Gastrocnemius medialis (tissue), 4 donors: ENCODE measurements at regions not wholly inside any gene's neighbourhood (a gene's known extent, or its start where the extent isn't known, plus 50 kb on each side); places are given as distances from the start of the nearest gene placed in this dataset.

Source experiments
- POLR2A ChIP-seq, 2 donors: fragments of 450-650 bp; IDR thresholded peaks; one replicate each; pipeline ENCODE4 v1.6.1; 2017; ENCODE audit warnings: antibody characterized with exemption in 2 of 2, mild to moderate bottlenecking in 2 of 2, moderate library complexity in 2 of 2
- TF ChIP-seq, protein P1 (sequence below), 5 experiments: fragments of 450-650 bp in 3 of 5; fragments of 200-600 bp in 2 of 5; sonication (generic) in 2 of 5; IDR thresholded peaks in 4 of 5; conservative IDR thresholded peaks in 1 of 5; 1 replicate in 4 of 5; 2 replicates in 1 of 5; pipeline ENCODE4 v1.5.1; 2016 to 2019; ENCODE audit warnings: antibody characterized with exemption in 5 of 5, mild to moderate bottlenecking in 3 of 5, moderate library complexity in 3 of 5

DNA sequence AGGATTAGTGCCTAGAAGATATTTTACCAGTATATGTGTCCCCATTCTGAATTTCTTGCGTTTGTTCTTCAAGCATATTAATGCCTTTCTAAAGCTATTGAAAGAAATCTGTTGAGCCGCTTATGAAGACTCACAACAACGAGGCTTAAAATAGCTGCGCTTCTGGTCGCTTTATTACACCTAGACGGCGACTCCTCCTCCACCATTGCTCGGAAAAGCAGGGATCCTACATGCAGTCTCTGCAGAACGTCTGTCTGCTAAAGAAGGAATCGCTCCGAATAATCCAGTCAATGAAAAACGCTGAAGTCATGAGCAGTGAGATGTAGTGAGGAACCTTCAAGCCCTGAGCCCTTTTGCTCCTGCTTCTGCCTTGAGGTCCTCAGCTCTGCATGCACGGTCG lies 94.8 kb upstream of the ZNF516 start:
- no peak for TF ChIP-seq POLR2A (IDR thresholded peaks at IDR 0.05)
- TF ChIP-seq, protein P1, sequence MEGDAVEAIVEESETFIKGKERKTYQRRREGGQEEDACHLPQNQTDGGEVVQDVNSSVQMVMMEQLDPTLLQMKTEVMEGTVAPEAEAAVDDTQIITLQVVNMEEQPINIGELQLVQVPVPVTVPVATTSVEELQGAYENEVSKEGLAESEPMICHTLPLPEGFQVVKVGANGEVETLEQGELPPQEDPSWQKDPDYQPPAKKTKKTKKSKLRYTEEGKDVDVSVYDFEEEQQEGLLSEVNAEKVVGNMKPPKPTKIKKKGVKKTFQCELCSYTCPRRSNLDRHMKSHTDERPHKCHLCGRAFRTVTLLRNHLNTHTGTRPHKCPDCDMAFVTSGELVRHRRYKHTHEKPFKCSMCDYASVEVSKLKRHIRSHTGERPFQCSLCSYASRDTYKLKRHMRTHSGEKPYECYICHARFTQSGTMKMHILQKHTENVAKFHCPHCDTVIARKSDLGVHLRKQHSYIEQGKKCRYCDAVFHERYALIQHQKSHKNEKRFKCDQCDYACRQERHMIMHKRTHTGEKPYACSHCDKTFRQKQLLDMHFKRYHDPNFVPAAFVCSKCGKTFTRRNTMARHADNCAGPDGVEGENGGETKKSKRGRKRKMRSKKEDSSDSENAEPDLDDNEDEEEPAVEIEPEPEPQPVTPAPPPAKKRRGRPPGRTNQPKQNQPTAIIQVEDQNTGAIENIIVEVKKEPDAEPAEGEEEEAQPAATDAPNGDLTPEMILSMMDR (IDR thresholded peaks at IDR 0.05 in 4 of 5, conservative IDR thresholded peaks at IDR 0.05 in 1 of 5): no peak
